ENCODE measurements at regions not wholly inside any gene's neighbourhood (a gene's known extent, or its start where the extent isn't known, plus 50 kb on each side); places are given as distances from the start of the nearest gene placed in this dataset.

DNA sequence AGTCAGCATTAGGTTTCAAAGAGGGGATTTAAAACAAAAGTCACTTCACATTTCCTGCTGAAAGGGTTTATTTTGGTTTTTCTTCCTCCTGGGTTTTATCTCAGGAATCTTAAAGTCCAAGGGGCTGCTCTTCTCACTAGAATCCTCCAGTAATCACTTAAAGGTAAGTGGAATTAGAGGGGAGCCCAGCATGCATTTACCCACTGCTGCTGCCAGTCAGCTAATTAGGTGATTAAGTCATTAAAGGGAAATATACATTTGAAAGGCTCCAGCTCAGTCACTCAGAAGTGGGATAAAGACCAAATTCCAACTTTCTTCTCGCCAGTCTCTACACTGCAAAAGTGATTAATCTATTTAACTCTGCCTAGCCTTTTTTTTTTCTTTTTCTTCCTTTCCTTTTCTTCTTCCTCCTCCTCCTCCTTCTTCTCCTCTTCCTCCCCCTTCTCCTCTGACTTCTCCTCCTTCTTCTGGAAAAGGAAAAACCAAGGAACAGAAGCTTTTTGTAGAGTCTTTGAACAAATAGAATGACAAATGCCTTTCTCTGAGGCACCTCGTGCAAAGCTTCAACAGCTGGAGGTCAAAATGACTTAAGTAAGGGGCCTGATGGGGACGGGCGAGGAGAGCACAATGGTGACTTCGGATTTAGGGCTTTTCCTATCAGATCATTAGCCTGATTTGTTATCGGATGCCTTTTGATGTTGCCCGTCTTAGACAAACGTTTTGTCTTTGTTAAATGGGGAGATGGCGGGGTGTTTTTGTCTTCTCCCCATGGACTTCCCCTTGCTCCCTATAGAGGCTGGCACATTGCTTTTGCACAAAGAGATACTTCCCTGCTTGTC, 617.6 kb downstream of the IRX1 start:
- H3K4me3 ChIP-seq (ENCODE audit: control insufficient read depth, low read depth, low read length) = no peak overlapping the region
- DNase-seq (ENCODE audit: low read depth) = no peak
- TF ChIP-seq, protein P1, sequence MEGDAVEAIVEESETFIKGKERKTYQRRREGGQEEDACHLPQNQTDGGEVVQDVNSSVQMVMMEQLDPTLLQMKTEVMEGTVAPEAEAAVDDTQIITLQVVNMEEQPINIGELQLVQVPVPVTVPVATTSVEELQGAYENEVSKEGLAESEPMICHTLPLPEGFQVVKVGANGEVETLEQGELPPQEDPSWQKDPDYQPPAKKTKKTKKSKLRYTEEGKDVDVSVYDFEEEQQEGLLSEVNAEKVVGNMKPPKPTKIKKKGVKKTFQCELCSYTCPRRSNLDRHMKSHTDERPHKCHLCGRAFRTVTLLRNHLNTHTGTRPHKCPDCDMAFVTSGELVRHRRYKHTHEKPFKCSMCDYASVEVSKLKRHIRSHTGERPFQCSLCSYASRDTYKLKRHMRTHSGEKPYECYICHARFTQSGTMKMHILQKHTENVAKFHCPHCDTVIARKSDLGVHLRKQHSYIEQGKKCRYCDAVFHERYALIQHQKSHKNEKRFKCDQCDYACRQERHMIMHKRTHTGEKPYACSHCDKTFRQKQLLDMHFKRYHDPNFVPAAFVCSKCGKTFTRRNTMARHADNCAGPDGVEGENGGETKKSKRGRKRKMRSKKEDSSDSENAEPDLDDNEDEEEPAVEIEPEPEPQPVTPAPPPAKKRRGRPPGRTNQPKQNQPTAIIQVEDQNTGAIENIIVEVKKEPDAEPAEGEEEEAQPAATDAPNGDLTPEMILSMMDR (conservative IDR thresholded peaks at IDR 0.05; ENCODE audit: control insufficient read depth, insufficient read depth, low read depth, low read length) = no peak

DNA sequence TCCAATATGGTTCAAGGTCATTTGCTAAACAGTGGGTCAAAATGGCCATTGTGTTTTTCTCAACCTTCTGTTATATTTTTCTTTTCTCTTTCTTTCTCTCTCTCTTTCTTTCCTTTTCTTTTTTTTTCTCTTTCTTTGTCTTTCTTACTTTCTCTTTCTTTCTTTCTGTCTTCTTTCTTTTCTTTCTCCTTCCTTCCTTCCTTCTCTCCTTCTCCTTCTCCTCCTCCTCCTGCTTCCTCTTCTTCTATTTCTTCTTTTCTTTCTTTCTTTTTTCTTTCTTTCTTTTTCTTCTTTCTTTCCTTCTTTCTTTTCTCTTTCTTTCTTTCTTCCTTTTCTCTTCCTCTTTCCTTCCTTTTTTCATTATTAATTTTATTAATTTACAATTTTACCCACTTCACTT, 619.5 kb downstream of the IRX1 start:
- DNase-seq (ENCODE audit: low read depth) = no peak
- H3K4me3 ChIP-seq (ENCODE audit: control insufficient read depth, low read depth, low read length) = no peak overlapping the region
- TF ChIP-seq, protein P1 (conservative IDR thresholded peaks at IDR 0.05; ENCODE audit: control insufficient read depth, insufficient read depth, low read depth, low read length) = no peak

DNA sequence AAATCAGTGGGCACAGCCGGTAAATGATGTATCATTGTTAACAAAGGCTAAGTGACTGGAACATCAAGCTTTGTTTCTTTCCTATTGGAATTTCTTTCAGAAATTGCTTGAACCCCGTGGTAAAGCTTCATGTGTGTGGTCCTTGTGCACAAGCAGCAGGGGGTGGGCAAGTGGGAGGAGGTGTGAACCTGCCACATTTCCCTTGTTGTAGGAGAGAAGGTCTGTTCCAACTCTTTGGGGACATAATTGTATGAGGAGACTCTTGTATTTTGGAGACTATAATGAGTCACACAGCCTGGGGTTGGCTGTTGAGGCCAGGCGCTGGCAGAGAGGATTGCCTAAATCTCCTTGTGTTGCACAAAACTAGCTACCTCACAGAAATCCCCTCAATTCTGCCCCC, 620.5 kb downstream of the IRX1 start:
- DNase-seq (ENCODE audit: low read depth) = no peak
- TF ChIP-seq, protein P1 (conservative IDR thresholded peaks at IDR 0.05; ENCODE audit: control insufficient read depth, insufficient read depth, low read depth, low read length) = no peak
- H3K4me3 ChIP-seq (ENCODE audit: control insufficient read depth, low read depth, low read length) = no peak overlapping the region

DNA sequence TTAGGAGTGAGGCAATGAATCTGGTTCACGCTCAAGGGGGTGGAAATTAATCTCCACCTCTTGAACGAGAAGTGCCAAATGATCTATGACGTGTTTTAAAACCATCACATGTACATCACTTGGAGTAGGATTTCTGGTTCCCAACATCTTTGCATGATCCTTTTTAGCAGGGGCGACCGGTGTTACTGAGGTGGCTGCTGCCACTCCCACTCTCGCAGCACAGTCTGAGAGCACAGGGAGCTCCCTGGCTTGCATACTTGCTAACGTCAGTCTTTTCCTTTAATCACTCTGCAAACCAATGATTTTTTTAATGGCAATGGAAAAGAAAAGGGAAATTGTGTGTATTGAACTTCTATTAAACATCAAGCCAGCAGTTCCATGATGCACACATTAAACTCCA, 624.4 kb downstream of the IRX1 start:
- DNase-seq (ENCODE audit: low read depth) = no peak
- no peak overlapping the region for H3K4me3 ChIP-seq (ENCODE audit: control insufficient read depth, low read depth, low read length)
- TF ChIP-seq, protein P1 (conservative IDR thresholded peaks at IDR 0.05; ENCODE audit: control insufficient read depth, insufficient read depth, low read depth, low read length) = no peak

DNA sequence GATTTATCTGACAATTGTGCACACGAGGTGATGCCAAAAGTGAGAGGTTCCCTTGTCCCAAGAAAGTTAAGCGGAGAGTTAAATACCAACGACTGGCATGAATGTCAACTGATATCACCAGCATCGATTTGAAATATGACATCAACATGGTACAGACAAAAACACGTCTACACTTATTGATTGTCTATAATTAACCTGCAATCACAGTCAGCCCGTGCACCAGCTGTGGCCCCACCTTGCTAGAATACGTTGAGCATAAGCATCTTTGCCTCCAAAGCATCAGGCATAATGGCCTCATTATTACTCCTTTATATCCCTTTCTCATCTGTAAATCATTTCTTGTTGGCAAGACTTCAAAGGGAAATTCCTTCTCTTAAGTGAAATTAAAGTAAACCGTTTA, 625.4 kb downstream of the IRX1 start:
- DNase-seq (ENCODE audit: low read depth) = no peak
- TF ChIP-seq, protein P1 (conservative IDR thresholded peaks at IDR 0.05; ENCODE audit: control insufficient read depth, insufficient read depth, low read depth, low read length) = no peak

DNA sequence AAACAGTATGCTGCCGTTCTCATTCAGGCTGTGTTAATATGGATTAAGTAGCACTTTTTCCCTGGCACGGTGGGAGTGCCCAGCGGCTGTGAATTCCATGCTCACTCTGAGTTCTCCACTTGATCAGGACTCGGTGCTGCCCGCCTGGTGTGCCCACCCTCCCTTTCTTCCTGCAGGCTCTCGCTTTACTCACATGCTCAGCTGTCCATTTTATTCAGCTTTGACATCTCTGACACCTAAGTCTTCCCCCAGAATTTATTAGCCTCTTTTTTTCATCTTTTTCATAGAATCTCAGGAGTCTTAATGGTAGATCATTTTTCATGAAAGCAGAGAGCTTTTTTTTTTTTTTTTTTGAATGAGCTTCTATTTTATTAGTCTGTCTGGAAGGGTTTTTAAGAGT, 626.5 kb downstream of the IRX1 start:
- no peak overlapping the region for H3K4me3 ChIP-seq (ENCODE audit: control insufficient read depth, low read depth, low read length)
- no peak for DNase-seq (ENCODE audit: low read depth)
- TF ChIP-seq, protein P1 (conservative IDR thresholded peaks at IDR 0.05; ENCODE audit: control insufficient read depth, insufficient read depth, low read depth, low read length) = no peak

More for the DNA sequence above, 625.4 kb downstream of the IRX1 start:
- H3K4me3 ChIP-seq (ENCODE audit: control insufficient read depth, low read depth, low read length) = no peak overlapping the region
